ENCODE measurements at regions not wholly inside any gene's neighbourhood (a gene's known extent, or its start where the extent isn't known, plus 50 kb on each side); places are given as distances from the start of the nearest gene placed in this dataset.

DNA sequence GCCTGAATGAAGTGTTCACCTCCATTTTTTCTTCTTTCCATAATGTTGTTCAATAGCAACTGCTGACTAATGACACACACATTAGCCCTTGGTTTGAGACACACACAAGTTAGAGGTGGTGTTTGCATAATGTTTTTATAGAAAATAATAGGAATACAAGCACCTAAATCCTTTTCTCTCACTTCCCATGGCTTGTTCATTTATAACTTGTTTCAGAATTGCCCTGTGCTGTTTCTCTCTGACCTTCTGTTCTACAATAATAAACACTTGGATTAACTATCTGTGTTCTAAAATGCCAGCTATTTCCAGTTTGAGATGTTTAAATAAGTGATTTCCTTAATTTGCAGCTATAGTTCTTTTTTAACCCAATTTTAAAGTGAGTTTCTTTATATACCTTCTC is 525.1 kb upstream of the ROBO2 start:
- H2AFZ ChIP-seq (ENCODE audit: low read depth, low read length), result no peak overlapping the region
- no peak overlapping the region for H3K4me3 ChIP-seq
- FAIRE-seq, result no peak
- H3K79me2 ChIP-seq (ENCODE audit: control insufficient read depth, insufficient read depth, low read length), result no peaks in the 10 kb centered on the region
- CTCF ChIA-PET (ENCODE audit: low intra/inter-chr PET ratio), result no interaction called here
- H3K9me3 ChIP-seq (replicated peaks; ENCODE audit: control insufficient read depth, insufficient read depth, low read depth, low read length), result no peaks in the 10 kb centered on the region
- no peaks in the 10 kb centered on the region for H3K27me3 ChIP-seq (ENCODE audit: control insufficient read depth in 2 of 2, insufficient read depth in 2 of 2, low read length in 2 of 2)
- no peak overlapping the region for H3K27ac ChIP-seq (ENCODE audit: extremely low read depth, low read depth, low read length)
- H3K36me3 ChIP-seq (ENCODE audit: control insufficient read depth, insufficient read depth, low read length), result no peaks in the 10 kb centered on the region
- no peak for DNase-seq (ENCODE audit: extremely low read depth in 1 of 4, low spot score in 3 of 4)
- in situ Hi-C loops (cut with MboI) (no loop called here), intact Hi-C loops (cut with micrococcal nuclease) (no loop called here)
- H3K9me1 ChIP-seq (ENCODE audit: control insufficient read depth, insufficient read depth, low read length), result no peaks in the 10 kb centered on the region
- H3K4me2 ChIP-seq (ENCODE audit: insufficient read depth, low read length), result no peak overlapping the region
- no peak for ATAC-seq
- TF ChIP-seq ZBTB7A (IDR thresholded peaks at IDR 0.05; ENCODE audit: borderline replicate concordance, control insufficient read depth, low read depth, low read length) (no peak), EWSR1 (IDR thresholded peaks at IDR 0.05; ENCODE audit: borderline replicate concordance, low read depth, partially characterized antibody) (no peak), NUFIP1 (IDR thresholded peaks at IDR 0.05; ENCODE audit: partially characterized antibody) (no peak), FOXK1 (CRISPR knock-in tag; IDR thresholded peaks at IDR 0.05; ENCODE audit: borderline replicate concordance) (no peak), RBM22 (IDR thresholded peaks at IDR 0.05; ENCODE audit: low read depth, low read length, poor library complexity, severe bottlenecking) (no peak)
- TF ChIP-seq, protein P1, sequence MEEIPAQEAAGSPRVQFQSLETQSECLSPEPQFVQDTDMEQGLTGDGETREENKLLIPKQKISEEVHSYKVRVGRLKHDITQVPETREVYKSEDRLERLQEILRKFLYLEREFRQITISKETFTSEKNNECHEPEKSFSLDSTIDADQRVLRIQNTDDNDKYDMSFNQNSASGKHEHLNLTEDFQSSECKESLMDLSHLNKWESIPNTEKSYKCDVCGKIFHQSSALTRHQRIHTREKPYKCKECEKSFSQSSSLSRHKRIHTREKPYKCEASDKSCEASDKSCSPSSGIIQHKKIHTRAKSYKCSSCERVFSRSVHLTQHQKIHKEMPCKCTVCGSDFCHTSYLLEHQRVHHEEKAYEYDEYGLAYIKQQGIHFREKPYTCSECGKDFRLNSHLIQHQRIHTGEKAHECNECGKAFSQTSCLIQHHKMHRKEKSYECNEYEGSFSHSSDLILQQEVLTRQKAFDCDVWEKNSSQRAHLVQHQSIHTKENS (CRISPR knock-in tag; IDR thresholded peaks at IDR 0.05), result no peak
- TF ChIP-seq, protein P2, sequence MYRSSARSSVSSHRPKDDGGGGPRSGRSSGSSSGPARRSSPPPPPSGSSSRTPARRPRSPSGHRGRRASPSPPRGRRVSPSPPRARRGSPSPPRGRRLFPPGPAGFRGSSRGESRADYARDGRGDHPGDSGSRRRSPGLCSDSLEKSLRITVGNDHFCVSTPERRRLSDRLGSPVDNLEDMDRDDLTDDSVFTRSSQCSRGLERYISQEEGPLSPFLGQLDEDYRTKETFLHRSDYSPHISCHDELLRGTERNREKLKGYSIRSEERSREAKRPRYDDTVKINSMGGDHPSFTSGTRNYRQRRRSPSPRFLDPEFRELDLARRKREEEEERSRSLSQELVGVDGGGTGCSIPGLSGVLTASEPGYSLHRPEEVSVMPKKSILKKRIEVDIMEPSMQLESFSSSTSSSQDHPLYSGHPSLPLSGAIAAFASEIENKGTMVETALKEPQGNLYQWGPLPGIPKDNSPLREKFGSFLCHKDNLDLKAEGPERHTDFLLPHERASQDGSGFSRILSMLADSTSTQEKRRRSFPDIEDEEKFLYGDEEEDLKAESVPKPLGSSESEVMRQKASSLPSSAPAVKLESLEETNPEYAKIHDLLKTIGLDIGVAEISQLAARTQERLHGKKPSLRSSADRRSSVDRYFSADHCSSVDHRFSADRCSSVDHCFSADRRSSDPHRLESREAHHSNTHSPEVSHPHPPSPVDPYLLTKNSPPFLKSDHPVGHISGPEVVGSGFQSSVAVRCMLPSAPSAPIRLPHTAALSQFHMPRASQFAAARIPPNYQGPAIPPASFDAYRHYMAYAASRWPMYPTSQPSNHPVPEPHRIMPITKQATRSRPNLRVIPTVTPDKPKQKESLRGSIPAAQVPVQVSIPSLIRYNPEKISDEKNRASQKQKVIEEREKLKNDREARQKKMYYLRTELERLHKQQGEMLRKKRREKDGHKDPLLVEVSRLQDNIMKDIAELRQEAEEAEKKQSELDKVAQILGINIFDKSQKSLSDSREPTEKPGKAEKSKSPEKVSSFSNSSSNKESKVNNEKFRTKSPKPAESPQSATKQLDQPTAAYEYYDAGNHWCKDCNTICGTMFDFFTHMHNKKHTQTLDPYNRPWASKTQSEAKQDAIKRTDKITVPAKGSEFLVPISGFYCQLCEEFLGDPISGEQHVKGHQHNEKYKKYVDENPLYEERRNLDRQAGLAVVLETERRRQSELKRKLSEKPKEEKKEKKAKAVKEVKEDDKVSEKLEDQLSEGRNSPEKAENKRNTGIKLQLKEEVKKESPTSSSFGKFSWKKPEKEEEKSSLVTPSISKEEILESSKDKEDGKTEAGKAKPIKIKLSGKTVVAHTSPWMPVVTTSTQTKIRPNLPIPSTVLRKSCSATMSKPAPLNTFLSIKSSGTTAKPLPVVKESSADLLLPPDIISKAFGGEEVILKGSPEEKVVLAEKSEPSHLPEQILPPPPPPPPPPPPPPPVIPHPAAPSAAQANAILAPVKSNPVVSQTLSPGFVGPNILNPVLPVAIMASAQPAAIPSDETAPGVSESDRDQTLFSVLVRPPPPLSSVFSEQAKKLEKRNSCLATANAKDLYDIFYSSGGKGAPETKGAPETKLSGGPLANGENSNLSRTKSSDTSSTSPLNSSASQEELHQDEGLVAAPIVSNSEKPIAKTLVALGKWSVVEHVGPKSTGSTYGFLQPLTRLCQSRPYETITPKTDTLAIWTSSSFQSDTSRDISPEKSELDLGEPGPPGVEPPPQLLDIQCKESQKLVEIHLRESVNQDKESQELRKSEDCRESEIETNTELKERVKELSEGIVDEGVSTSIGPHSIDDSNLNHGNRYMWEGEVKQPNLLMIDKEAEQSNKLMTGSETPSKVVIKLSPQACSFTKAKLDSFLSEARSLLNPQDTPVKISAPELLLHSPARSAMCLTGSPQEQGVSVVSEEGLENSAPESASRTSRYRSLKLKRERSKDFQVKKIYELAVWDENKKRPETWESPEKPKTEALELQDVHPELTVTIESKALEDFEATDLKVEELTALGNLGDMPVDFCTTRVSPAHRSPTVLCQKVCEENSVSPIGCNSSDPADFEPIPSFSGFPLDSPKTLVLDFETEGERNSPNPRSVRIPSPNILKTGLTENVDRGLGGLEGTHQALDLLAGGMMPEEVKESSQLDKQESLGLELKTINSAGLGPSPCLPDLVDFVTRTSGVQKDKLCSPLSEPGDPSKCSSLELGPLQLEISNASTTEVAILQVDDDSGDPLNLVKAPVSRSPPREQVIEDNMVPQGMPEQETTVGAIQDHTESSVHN (IDR thresholded peaks at IDR 0.05; ENCODE audit: borderline replicate concordance in 1 of 2, low read depth in 1 of 2), result no peak
- BruUV-seq (replicated peaks), result no TSS peak
- POLR2A ChIA-PET, result no interaction called here
- no peaks in the 10 kb centered on the region for H4K20me1 ChIP-seq (replicated peaks; ENCODE audit: control insufficient read depth, insufficient read depth, low read length)
- no peak overlapping the region for H3K9ac ChIP-seq (ENCODE audit: insufficient read depth in 1 of 2, low read depth in 2 of 2, low read length in 2 of 2)
- no peaks in the 10 kb centered on the region for H3K4me1 ChIP-seq (replicated peaks in 1 of 2; ENCODE audit: control insufficient read depth in 2 of 2, insufficient read depth in 2 of 2, low read length in 2 of 2)

Measured in K562 (cell line).